22Rv1 (cell line): ENCODE measurements at regions not wholly inside any gene's neighbourhood (a gene's known extent, or its start where the extent isn't known, plus 50 kb on each side); places are given as distances from the start of the nearest gene placed in this dataset.

Source experiments
- H3K27ac ChIP-seq: fragments of 450-650 bp; 2 replicates; pipeline ENCODE4 v1.5.1; 2017
- ZFX ChIP-seq: fragments of 450-650 bp; IDR thresholded peaks from 2 replicates; pipeline ENCODE4 v1.6.1; 2017; ENCODE audit warnings: antibody characterized with exemption, borderline replicate concordance
- TF ChIP-seq, protein P1 (sequence below): fragments of 450-650 bp; IDR thresholded peaks from 2 replicates; pipeline ENCODE4 v1.5.1; 2017; ENCODE audit warnings: mild to moderate bottlenecking

DNA sequence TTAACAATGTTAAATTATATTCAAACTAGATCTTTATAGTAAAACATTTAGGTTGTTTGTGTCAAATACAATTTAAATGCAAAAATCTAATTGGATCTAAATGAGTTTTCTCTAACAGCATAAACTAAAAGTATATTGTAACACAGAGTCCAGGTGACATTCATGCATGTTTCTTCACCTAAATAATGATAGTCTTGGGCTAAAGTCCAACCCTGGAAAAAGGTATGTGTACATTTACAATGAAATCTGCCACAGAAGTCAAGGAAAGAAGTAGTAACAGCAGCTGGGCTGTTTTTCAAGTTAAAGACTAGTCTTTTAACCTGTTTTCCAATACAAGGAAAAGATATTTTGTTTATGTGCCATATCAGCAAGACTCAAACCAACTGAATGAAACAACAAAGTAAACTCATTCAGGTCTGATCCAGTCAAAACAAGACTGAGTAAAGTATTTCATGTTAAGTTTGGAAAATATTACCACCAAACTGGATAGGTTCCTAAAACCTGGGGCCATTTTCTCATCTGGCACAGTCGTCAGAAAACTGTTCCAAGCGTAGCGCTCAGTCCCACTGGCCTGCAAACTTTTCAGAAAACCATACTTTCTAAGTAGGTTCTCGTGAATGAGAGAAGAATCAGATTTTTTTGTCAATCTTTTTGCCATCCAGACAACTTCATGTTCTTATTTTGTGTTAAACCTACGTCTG is 349.2 kb downstream of the HGF start:
- TF ChIP-seq, protein P1, sequence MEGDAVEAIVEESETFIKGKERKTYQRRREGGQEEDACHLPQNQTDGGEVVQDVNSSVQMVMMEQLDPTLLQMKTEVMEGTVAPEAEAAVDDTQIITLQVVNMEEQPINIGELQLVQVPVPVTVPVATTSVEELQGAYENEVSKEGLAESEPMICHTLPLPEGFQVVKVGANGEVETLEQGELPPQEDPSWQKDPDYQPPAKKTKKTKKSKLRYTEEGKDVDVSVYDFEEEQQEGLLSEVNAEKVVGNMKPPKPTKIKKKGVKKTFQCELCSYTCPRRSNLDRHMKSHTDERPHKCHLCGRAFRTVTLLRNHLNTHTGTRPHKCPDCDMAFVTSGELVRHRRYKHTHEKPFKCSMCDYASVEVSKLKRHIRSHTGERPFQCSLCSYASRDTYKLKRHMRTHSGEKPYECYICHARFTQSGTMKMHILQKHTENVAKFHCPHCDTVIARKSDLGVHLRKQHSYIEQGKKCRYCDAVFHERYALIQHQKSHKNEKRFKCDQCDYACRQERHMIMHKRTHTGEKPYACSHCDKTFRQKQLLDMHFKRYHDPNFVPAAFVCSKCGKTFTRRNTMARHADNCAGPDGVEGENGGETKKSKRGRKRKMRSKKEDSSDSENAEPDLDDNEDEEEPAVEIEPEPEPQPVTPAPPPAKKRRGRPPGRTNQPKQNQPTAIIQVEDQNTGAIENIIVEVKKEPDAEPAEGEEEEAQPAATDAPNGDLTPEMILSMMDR = no peak
- TF ChIP-seq ZFX = no peak
- no peak overlapping the region for H3K27ac ChIP-seq

DNA sequence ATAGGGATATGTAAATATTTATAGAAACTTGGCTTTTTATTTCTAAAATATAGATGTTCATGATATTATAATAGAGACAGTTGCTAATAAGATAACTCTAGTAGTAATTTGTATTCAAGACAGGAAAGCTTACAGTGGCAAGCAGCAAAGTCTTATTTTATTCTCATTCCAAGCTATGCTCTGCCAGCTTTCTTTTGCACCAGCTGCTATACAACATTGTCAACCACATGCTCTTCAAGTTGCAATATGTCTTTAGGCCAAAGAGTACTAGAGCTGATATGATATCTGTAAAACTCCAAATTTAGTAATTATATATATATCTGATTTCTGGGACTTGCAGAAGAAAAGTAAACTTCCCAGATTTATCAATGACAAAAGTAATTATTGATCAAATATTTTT is 350.1 kb downstream of the HGF start:
- H3K27ac ChIP-seq = no peak overlapping the region
- TF ChIP-seq ZFX = no peak
- TF ChIP-seq, protein P1 = no peak

- TF ChIP-seq, protein P1 = no peak
- TF ChIP-seq ZFX = no peak
Observed at GRCh38 chr7:81416659-81417058, 353.2 kb downstream of the HGF start.

GRCh38 chr7:81415181-81415580 is 354.7 kb downstream of the HGF start:
- no peak overlapping the region for H3K27ac ChIP-seq
- TF ChIP-seq, protein P1 = no peak

More at GRCh38 chr7:81416659-81417058, 353.2 kb downstream of the HGF start:
- peak overlapping the region; percentile 41 for H3K27ac ChIP-seq

DNA sequence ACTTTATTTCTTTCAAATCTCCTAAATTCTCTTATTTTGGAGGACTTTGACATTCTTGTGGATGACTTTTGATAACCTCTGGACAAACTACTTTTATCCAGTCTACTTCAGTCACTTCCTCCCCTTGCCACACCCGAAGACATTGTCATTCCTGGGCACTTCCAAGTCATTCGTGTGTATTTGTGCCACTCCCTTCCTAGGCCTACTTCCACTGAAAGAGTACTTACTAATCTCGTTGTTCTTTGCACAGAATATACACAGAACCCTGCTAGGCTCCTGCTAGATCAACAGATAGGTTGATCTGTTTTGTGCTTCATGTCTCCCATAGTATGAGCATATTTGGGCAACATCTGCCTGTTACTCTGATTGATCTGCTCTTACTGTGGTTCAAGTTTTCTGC is 355.4 kb downstream of the HGF start:
- TF ChIP-seq, protein P1 = no peak
- no peak for TF ChIP-seq ZFX
- no peak overlapping the region for H3K27ac ChIP-seq

DNA sequence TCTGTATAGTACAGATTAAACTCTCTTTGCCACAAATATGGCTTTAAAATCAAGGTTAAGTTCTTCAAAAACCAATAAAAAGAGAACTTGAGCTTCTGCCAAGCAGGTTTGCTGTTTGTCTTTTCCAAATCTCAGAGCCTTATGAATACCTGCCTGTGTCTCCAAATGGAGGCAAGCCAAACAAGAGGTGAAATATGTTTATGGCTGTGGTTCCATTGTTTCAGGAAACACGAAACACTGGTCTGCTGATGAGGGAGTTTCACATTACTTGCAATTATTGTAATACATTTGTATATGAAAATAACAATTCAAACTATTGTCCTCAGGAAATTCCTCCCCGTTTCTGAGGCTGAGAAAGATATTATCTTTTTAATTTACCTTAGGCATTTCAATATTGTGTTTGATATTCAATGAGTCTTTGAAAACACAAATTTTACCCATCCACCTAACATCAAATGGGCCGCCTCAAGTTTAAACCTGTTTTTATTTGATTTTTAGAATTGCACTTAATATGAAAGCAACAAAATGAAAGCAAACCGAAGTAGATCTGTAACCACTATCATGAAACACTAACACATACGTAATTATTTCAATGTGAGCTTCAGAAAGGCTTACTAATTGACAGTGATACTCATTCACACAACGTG is 359.3 kb downstream of the HGF start:
- TF ChIP-seq, protein P1 = no peak
- no peak for TF ChIP-seq ZFX
- peak overlapping the region; percentile 75 for H3K27ac ChIP-seq

- TF ChIP-seq, protein P1 = no peak
- no peak for TF ChIP-seq ZFX
- no peak overlapping the region for H3K27ac ChIP-seq
Observed at GRCh38 chr7:81408728-81409127, 361.1 kb downstream of the HGF start.
